ENCODE measurements at regions not wholly inside any gene's neighbourhood (a gene's known extent, or its start where the extent isn't known, plus 50 kb on each side); places are given as distances from the start of the nearest gene placed in this dataset.
"Not testable (repeated sequence)": the region's sequence is repeated elsewhere in the genome, so short reads cannot be mapped to it uniquely, and the experiment has no call there.

DNA sequence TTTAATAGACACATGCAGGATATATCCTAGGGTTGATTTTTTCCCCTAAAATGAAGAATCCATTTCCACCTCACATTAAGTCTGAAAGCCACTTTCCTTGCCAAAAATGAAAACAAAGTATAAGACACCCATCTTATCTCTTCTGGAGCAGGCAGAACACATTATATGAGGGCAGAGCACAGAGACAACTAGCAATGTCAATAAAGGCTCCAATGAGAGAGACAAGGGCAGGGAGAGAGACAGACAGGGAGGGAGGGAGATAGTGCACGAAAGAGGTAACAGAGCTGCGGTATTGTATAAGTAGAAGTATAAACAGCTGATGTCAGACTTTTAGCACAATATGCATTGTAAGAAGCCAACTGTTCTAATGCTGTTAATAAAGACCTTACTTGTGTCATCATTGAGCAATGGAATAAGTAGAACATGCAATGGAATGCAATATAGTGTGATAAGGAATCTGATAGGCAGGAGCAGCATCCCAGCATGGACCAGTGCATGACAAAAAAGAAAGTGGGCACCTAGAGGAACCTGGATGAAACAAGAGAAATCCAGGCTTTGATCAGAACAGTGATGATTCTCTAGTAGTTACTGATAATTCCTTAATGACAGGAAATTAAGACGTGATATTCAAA is 150.6 kb upstream of the TCF4 start:
- DNase-seq (ENCODE audit: low read depth): no peak

DNA sequence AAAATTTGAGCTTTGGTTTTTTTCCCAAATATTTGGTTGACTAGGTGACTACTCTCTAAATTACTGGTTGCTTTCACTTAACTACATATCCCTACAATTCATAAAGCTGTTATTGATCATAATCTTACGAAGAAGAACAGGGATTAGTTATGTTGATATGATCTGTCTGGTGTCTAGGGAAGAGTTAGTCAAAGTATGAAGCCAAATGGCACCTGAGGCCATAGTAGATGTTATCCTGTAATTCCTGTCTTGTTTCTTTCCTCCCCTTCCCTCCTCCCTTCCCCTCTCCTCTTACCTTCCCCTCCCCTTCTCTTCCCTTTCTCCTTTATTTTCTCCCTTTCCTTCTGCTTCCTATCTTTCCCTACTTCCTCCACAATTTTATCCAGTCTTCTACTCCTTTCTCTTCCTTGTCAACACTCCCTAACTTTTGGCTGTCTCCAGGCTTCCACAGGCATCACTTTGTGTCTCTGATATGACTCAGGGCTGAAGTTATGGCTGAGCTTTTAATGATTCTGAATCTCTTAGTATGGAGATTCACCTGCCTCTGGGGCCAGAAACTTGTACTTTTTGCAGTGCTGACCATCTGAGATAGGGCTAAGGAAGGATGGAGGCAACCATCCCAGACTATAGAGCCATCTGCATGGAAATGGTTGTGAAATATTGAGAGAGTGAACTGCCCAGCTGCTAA is 149.9 kb upstream of the TCF4 start:
- DNase-seq (ENCODE audit: low read depth): no peak

DNA sequence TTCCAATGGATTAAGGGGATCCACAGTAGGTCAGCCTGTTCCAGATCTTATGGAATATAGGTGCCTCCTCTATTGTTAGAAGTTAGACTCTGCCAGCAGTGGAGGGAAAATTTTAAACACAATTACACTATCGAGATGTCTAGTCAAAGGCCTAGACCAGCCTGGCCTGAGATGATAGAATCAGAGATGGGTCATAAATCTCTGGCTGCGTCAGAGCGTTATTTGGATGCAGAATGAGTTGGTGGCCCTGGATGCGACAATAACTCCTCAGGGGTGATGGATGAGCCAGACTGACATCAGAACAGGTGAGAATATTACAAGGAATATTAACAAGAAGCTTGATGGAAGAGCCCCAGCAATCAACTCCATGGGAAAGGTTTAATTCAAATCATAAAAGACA is 149.3 kb upstream of the TCF4 start:
- no peak for DNase-seq (ENCODE audit: low read depth)

DNA sequence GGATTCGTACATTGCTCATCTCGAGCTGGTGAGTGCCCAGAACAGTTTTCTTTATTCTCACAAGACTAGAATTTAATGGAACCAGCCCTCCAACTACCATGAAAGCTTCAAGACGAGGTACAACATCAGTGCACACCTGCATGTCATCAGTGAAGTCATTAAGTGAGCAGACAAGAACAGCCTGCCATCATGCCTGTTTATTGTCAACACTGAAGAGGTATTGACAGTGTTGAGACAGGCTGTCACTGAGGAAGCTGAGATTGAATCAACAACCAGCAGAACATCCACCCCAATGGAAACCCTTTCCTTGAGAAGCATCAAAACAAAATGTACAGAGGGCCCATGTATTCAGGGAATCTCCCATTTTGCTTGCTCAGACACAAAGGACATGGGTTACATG is 148.0 kb upstream of the TCF4 start:
- no peak for DNase-seq (ENCODE audit: low read depth)

DNA sequence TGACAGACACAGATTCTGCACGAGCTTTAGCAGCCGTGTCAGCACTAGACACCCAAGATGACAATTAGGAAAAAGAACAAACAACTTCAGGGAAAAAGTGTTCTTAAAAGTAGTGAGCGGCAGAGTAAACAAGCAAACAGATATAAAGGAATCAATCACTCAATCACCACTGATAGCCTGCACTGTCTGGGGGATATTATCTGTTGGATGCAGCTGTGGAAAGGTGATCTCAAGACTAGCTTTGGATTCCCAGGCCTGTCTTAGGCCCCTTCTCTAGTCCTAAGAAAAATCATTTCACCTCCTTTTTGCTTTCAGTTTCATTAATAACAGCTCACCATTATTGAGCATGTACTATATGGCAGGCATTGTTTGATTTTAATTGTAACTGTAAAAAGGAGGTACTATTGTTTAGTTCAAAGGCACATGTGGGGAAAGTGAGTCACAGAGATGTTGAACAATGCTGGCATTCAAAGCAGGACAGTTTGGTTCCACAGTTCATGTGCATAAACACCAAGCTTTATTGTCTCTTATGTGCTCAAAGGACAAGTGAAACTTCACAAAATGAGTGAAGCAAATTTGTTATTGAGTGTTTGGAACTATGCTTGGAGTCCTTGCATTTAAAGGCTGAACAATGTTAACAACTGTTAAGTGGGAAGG is 147.3 kb upstream of the TCF4 start:
- no peak for DNase-seq (ENCODE audit: low read depth)

DNA sequence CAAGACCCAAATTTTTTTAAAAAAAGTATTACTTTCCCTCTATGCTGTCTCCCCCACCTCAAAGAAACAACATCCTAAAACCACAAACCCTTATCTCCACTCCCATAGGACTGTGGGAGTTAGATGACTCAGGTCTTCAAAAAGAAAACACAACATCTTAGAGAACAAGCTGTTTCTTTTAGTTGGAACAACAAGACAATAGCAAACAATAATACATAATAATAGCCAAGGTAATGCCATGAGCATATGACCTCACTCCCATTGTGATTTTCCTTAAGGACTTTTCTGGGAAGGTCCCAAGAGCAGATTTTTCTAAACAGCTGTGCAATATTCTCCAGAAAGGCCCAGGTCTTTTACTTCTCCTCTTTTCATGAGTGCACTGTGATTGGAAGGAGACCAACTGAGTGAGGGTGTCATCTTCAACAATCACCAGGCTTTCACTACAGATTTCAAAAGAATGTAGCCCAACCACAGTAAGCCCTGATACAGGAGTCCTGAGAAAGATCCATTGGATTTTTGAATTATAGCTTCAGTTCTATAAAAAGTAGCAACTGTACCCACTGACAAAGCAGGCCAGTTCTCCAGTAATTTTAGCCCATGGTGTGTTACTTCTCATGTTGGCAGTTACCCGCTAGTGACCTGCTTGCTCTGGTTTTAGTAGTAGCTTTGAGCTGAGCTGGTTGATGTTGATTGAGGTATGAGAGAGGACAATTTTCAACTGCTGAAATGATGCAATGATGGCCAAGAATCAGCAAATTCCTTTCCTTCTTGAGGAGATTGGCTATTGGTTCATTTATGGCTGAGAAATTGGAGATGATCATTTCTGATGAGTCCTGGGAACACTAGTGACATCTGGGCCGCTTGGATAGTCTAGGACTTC is 144.5 kb upstream of the TCF4 start:
- peak; percentile 88 for DNase-seq (ENCODE audit: low read depth)

DNA sequence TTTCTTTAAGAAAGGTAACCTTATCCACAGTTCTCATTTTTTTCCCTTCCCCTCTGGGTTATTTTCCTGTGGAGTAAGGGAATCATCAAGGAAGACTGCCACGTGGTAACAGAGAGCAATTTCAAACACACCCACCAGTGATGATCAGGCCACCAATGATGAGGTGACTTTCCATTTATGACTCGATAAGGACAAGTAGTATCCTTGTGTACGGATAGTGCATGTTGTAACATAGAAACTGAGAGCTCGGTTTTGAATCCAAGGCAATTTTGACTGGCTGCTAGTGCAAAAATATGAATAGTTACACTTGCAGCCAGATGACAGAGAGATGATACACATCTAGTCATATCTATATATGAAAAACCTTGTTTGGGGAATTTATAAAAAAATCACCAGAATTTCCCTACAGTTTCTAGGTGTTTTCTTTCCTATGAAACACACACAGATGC is 143.6 kb upstream of the TCF4 start:
- peak; percentile 68 for DNase-seq (ENCODE audit: low read depth)

DNA sequence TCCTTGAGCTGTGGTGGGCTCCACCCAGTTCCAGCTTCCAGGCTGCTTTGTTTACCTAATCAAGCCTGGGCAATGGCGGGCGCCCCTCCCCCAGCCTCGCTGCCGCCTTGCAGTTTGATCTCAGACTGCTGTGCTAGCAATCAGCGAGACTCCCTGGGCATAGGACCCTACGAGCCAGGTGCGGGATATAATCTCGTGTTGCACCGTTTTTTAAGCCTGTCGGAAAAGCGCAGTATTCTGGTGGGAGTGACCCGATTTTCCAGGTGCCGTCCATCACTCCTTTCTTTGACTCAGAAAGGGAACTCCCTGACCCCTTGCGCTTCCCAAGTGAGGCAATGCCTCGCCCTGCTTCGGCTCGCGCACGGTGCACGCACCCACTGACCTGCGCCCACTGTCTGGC is 133.0 kb upstream of the TCF4 start:
- not testable (repeated sequence) for DNase-seq (ENCODE audit: low read depth)

DNA sequence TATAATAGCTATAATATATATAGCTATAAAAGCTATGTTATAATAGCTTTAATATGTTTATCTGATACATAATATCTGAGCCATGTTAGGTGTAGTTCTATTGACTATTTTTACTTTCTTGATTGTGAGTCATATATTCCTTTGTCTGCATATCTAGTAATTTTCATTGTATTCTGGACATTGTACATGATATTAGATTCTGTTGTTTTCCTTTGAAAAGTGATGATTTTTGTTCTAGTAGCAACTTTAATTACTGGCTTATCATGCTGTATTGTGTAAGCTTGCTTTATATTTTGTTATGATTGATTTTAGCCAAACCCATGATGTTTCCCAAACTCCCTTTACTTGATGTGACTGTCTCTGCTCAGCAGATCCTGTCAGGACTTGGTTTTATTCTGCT is 125.7 kb upstream of the TCF4 start:
- DNase-seq (ENCODE audit: low read depth): no peak

DNA sequence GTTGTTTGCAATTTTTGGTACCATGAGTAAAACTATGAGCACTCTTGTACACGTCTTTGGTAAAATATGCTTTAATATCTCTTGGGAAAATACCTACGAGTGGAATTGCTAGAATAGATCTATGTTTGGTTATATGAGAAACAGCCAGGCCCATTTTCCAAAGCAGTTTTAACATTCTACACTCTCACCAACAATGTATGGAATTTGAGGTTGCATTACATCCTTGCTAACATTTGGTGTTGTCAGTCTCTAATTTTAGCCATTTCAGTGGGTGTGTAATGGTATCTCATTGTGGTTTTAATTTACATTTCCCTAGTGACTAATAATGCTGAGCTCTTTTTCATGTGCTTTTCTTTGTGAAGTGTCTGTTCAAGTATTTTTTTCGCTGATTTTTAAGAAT is 118.9 kb upstream of the TCF4 start:
- peak; percentile 90 for DNase-seq (ENCODE audit: low read depth)

DNA sequence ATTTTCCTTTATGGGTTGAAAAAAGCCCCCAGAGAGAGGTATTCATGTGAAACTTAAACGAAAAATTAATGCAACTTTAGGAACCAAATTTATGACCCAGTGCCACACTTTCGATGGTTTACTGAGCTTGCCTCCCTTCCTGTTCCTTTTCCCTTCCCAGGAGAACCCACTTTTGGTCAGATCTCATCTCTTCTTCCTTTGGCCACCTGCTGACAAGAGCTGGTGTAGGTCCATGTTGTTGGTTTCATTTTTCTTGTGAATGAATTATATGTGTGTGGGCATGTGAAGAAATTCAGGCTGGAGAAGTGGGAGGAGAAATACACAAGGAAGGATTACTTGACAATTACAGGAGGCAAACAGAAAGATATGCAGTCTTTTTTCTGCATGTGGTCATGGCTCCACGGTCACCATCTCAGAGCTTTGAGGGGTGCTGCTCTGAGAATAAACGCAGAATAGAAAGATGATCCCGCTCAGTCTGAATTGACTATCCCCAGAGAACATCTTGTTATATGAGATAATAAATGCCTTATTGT is 111.3 kb upstream of the TCF4 start:
- DNase-seq (ENCODE audit: low read depth): peak; percentile 43

DNA sequence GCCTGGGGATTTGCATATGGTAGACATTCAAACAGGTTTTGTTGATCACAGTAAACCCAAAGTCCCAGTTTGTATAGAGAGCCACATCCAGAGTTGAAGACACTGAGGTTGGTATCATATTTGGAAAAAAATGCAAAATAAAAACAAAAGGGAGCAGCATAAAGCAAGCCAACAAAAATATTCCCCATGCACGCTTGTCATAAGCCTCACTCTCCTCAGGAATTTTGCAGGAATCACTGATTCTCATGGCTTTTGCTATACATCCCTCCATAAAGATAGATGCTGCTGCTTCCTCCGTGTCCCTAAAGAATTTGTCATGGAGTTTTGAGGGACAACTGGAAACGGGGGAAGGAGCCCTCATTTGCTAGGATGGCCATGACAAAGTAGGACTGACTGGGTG is 108.8 kb upstream of the TCF4 start:
- no peak for DNase-seq (ENCODE audit: low read depth)

DNA sequence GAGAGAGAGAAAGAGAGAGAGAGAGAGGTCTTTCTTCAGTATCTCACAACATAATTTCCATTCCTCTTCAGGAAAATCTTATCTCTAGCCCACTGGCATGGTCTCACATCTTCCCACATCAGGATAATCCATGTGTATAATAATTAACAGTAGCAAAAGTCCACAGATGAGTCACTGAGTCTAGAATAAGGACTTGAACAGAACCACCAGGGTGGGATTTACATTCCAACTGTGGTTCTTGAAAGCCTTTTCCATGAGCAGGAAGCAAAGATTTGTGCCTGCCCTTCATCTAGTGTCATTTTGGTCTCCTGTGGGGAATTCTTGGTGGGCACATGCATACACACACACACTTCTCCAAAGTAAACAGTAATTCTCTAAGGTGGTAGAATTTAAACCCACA is 107.1 kb upstream of the TCF4 start:
- DNase-seq (ENCODE audit: low read depth): no peak

DNA sequence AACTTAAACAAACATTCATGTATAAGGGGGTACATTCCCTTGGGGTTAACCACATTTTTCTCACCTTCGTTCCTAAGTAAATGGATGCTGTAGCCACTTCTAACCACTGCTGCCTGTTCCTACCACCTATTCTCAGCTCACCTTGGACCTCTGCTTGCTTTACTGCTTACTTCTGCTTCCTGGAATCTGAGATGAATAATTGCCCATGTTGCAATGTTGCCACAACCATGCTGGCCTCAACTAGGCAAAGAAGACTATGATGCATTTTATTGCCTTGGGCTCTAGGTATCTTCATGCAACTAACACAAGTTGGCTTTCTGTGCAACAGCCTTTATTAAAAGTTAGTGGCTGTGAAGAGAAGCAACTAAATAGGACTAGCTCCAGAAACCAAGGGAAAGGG is 106.3 kb upstream of the TCF4 start:
- DNase-seq (ENCODE audit: low read depth): no peak

DNA sequence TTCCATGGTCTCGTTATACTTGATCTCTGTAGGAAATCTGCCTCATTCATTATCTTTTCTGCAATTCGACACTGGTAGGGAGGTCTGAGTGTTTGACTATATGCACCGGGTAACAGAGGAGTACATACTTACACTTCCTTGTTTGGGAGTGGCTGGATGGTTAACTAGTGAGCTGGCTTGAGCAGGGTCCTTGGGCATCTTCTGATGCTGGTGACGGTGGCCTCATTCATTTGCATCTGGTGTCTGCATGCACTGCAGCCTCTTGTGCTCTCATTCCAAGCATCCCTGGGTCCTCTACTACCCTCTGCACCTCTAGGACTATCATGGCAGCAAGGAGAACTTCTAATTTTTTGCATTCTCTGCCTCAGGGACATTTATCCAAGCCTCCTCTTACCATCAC is 100.0 kb upstream of the TCF4 start:
- no peak for DNase-seq (ENCODE audit: low read depth)

DNA sequence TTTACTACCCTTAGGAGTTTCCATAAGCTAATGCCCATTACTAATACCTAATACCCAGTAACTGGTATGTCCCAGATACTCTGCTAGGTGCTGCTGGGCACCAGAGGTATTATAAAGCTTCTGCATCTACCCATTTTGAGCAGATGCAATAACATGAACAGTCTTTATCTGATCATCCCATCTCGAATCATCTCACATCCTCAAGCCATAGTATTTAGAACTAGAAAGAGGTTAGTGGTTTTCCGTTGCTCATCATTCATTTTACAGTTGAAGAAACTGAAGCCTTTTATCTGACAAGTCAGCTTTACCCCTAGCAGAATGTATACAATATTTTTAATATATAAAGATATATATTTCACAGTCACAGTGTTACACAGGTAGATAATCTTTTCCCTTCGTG is 99.1 kb upstream of the TCF4 start:
- DNase-seq (ENCODE audit: low read depth): no peak

DNA sequence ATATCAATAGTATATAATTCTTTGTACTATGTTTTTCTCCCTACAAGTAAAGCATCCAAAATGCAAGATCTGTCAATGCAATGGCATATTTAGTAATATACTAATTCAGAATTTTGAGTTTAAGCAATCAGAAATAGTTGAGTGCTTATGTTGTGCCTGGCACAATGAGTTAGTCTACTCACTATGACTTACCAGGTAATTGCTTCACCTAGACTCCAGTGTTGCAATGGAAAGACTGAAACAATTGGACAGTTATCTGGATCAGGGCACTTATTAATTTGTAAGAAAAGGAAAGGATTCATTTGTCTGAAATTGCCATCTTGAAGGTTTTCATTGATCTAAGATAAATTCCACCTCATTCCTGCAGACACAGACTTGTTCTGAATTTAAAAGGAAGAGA is 97.6 kb upstream of the TCF4 start:
- no peak for DNase-seq (ENCODE audit: low read depth)

DNA sequence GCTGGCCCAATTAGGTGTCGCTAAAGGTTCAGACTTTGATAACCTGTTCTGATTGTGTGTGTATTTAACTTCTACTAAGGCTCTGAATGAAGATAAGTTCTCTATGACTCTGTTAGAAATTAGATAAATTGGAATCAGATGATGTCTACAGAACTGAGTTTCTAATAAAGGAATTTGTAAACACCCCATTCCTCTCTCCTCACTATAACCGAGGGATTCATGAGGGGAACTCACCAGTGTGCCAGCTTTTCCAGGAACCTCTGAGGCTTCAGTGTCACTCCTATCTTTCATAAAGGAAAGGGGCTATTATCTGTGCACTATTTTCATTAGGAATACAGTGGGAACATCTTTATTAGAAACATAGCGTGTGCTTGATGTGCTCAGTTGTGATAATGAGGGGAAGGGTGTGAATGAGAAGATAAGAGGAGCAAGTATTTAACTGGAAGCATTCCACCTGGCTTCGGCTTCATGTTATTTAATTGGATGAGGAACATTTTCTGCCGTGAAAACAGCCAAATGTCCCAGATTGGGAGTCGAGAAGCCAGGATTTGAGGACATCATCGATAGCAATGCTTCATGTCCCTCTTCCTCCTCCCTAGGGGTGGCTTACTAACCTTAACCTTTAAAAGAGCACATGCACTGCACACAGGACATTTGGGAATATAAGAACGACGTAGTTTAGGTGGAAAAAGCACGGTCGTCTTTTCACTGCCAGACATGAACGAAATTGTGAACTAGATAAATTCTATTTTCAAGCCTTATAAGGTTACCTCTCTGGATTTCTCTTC is 84.8 kb upstream of the TCF4 start:
- DNase-seq (ENCODE audit: low read depth): no peak

DNA sequence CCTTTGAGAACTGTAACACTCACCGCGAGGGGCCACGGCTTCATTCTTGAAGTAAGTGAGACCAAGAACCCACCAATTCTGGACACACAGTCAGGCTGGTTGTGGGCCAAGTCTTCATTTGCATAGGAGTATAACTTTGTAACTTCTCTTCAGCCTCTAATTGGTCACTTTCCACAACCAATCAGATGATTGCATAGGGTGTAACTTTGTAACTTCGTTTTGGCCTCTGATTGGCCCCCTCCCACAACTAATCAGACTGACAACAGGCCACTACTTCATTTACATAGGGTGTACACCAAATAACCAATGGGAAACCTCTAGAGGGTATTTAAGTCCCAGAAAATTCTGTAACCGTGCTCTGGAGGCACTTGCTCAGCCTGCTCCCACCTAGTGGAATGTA is 77.5 kb upstream of the TCF4 start:
- DNase-seq (ENCODE audit: low read depth): no peak

DNA sequence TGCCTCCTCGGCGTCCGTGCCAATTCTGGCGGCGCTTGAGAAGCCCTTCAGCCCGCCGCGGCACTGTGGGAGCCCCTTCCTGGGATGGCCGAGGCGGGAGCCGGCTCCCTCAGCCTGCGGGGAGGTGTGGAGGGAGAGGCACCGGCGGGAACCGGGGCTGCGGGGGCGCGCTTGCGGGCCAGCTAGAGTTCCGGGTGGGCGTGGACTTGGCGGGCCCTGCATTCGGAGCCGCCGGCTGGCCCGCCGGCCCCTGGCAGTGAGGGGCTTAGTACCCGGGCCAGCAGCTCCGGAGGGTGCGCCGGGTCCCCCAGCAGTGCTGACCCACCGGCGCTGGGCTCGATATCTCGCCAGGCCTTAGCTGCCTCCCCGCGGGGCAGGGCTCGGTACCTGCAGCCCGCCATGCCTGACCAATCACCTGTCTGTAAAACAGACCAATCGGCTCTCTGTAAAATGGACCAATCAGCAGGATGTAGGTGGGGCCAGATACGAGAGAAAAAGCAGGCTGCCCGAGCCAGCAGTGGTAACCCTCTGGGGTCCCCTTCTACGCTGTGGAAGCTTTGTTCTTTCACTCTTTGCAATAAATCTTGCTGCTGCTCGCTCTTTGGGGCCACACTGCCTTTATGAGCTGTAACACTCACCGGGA is 76.9 kb upstream of the TCF4 start:
- DNase-seq (ENCODE audit: low read depth): not testable (repeated sequence)

DNA sequence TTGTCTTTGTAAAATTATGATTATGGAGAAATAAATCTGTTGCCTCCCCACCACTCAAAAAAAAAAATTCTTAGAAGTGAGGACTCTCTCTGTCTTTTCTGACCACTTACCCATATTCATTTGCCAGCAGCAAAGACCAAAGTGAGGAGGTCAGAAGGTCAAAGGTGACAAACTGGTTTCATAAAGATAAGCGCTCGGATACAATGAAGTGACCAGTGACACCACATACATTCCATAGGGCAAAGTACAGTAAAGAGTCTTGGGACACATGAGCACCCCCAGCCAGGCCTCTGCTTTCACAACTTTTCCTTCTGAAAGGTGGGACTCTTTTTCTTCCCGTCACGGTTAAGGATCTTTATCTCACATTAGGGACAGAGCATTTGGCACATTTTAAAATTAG is 75.9 kb upstream of the TCF4 start:
- no peak for DNase-seq (ENCODE audit: low read depth)

Data from LHCN-M2 (cell line).